ENCODE measurements at regions not wholly inside any gene's neighbourhood (a gene's known extent, or its start where the extent isn't known, plus 50 kb on each side); places are given as distances from the start of the nearest gene placed in this dataset.

GRCh38 chr20:23217023-23217422 is 130.9 kb upstream of the CD93 start:
- no peak overlapping the region for H3K4me3 ChIP-seq (ENCODE audit: low read depth, low read length)
- TF ChIP-seq CTCF (IDR thresholded peaks at IDR 0.05; ENCODE audit: borderline replicate concordance, insufficient read depth, low read depth, low read length) = no peak

- no peak overlapping the region for H3K4me3 ChIP-seq (ENCODE audit: low read depth, low read length)
- no peak for TF ChIP-seq CTCF (IDR thresholded peaks at IDR 0.05; ENCODE audit: borderline replicate concordance, insufficient read depth, low read depth, low read length)
These were observed 129.3 kb upstream of the CD93 start for GRCh38 chr20:23215344-23215995.

GRCh38 chr20:23214903-23215302 is 128.8 kb upstream of the CD93 start:
- H3K4me3 ChIP-seq (ENCODE audit: low read depth, low read length) = no peak overlapping the region
- no peak for TF ChIP-seq CTCF (IDR thresholded peaks at IDR 0.05; ENCODE audit: borderline replicate concordance, insufficient read depth, low read depth, low read length)

- H3K4me3 ChIP-seq (ENCODE audit: low read depth, low read length) = no peak overlapping the region
- no peak for TF ChIP-seq CTCF (IDR thresholded peaks at IDR 0.05; ENCODE audit: borderline replicate concordance, insufficient read depth, low read depth, low read length)
These were observed 126.4 kb upstream of the CD93 start for GRCh38 chr20:23212464-23212995.

GRCh38 chr20:23212011-23212410 is 125.9 kb upstream of the CD93 start:
- H3K4me3 ChIP-seq (ENCODE audit: low read depth, low read length) = no peak overlapping the region
- TF ChIP-seq CTCF (IDR thresholded peaks at IDR 0.05; ENCODE audit: borderline replicate concordance, insufficient read depth, low read depth, low read length) = no peak

- no peak for TF ChIP-seq CTCF (IDR thresholded peaks at IDR 0.05; ENCODE audit: borderline replicate concordance, insufficient read depth, low read depth, low read length)
- no peak overlapping the region for H3K4me3 ChIP-seq (ENCODE audit: low read depth, low read length)
These were observed 125.0 kb upstream of the CD93 start for GRCh38 chr20:23211164-23211563.

- no peak for TF ChIP-seq CTCF (IDR thresholded peaks at IDR 0.05; ENCODE audit: borderline replicate concordance, insufficient read depth, low read depth, low read length)
- no peak overlapping the region for H3K4me3 ChIP-seq (ENCODE audit: low read depth, low read length)
These were observed 121.9 kb upstream of the CD93 start for GRCh38 chr20:23207826-23208540.
